ENCODE measurements at regions not wholly inside any gene's neighbourhood (a gene's known extent, or its start where the extent isn't known, plus 50 kb on each side); places are given as distances from the start of the nearest gene placed in this dataset.
"Not testable (repeated sequence)": the region's sequence is repeated elsewhere in the genome, so short reads cannot be mapped to it uniquely, and the experiment has no call there.

DNA sequence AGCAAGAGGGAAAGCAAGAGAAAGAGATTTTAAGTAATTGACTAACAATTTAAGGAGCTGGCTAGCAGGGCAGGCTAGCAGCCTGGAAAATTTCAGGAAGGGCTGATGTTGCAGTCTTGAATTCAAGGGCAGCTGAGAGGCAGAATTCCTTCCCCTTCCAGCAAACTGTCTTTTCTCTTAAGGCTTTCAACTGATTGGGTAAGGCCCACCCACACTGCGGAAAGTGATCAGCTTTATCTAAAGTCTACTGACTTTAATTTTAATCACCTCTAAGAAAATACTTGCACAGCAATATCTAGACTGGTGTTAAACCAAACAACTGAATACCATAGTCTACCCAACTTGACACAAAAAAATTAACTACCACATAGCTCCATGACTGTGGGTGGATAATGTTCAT lies 303.9 kb downstream of the FZD1 start:
- DNase-seq (ENCODE audit: low spot score): no peak

DNA sequence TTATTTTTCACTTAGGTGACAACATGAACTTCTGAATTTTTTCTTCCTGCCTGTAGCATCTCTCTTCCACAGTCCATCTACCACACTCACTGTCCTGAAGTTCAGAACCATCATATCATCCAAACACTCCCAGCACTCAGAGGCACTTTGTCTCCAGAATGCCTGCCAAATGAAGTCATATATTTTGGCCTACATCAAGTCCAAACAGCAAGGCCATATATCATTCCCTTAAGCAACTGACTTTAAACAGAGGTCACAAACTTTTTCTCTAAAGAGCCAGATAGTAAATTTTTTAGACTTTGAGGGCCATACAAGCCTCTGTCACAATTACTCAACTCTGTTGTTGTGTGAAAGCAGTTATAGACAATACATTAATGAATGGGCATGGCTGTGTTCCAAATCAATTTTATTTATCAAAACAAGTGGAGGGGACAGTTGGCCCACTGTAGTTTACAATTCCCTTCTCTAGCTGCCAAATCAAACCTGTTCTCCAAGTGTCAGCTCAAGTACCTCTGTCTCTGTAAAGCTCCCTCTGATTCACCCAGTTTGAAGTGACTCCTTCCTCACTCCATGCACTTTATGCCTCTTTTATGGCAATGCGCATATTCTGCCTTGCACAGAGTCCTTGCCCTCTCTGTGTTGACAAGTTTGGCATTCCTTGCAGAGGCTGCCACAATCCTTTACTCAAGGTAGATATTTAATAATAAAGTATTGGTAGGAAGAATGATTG lies 305.7 kb downstream of the FZD1 start:
- no peak for DNase-seq (ENCODE audit: low spot score)

DNA sequence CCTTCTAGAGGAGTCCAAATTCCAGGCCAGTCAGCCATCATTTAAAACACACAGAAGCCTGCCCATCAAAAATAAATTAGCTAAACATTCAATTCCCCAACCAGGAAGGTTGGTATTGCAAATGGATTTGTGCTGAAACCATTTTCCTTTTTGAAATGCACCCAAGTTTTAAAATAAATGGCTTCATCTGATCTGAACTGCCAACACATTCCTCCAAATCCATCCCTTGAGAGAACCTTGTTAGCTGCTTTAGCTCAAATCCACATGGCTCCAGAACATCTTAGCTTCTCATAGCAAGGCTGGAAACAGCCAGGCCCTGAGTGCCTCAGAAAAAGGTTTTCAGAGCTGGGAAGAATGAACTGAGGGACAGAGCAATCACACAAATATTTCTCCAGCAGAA lies 306.3 kb downstream of the FZD1 start:
- DNase-seq (ENCODE audit: low spot score): no peak

DNA sequence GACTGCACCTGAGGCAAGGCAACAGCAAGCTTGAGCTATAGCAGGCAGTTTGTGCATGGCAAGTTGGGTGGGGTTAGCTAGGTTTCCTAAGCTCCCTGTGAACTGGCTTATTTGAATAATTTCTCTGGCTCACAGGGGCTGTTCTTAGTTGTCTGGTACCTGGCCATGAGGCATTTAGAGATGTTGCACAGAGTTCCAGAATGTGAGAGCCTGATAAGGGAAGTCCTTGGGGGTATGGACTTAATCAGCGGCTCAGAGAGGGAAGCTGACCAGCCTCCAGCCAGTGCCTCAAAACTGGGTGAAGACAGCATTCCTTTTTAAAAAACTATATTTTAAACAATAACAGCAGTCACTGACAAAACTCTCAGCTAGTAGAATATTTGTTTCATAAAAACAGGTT lies 307.4 kb downstream of the FZD1 start:
- DNase-seq (ENCODE audit: low spot score): no peak

DNA sequence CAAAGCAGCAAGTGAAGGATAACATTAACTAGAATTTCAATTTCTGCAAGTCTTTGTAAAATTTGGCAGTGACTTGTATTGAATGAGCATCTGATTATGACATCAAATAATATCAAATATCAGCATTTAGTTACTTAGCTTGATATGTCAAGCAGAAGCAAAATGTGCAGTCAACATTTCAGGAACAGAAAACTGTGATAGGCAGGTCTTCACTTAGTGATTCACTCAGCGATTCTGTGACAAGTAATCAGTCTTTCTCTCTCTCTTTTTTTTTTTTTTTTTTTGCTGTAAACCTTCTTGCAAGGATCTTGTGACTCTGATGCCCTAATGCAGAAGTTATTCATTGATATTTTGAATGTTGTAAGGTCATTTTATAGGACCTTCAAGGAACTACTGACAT lies 307.1 kb downstream of the MTERF1 start:
- DNase-seq (ENCODE audit: low spot score): no peak

DNA sequence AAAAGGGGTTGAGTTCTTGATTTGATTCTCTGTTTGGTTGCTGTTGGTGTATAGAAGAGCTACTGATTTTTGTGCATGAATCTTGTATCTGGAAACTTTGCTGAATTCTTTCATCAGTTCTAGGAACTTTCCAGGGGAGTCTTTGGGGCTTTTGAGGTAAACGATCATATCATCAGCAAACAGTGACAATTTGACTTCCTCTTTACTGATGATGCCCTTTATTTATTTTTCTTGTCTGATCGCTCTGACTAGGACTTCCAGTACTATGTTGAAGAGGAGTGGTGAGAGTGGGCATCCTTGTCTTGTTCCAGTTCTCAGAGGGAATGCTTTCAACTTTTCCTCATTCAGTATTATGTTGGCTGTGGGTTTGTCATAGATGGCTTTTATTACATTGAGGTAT lies 304.0 kb downstream of the MTERF1 start:
- DNase-seq (ENCODE audit: low spot score): not testable (repeated sequence)

DNA sequence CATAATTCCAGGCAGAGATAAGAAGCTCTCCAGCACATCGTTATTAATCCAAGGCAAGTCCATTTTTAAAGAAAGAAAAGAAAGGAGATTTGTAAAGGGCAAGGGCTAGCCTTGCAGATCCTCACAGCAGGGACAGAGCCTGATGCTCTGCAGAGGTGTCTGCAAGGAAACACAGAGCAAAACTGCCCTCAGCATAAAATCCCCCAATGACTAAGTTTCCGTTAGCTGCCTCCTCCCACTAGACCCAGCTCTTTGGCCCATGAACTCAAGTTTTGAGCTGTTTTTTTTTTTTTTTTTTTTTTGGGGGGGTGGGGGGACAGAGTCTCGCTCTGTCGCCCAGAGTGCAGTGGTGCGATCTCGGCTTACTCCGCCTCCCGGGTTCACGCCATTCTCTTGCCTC lies 300.7 kb downstream of the MTERF1 start:
- no peak for DNase-seq (ENCODE audit: low spot score)

DNA sequence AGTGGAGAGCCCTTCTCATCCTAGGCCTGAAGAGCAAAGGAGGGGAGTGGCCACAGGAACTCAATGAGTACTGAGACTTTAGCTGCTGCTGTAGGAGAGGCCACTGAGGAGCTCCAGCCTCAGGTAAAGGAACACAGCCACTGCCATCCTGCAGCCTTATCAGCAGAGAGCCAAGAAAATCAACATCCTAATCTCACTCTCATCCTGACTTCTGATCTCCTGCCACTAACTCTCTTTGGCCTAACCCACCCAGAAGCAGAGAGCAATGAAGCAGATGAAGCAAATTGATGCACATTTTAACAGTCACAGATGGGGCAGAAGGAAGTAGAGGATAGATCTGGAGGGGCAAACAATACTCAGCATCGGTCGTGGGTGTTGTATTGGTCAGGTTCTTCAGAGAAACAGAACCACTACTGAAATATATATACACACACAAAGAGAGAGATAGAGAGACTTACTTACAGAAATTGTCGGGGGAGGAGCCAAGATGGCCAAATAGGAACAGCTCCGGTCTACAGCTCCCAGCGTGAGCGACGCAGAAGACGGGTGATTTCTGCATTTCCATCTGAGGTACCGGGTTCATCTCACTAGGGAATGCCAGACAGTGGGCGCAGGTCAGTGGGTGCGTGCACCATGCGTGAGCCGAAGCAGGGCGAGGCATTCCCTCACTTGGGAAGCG lies 297.6 kb downstream of the MTERF1 start:
- no peak for DNase-seq (ENCODE audit: low spot score)

DNA sequence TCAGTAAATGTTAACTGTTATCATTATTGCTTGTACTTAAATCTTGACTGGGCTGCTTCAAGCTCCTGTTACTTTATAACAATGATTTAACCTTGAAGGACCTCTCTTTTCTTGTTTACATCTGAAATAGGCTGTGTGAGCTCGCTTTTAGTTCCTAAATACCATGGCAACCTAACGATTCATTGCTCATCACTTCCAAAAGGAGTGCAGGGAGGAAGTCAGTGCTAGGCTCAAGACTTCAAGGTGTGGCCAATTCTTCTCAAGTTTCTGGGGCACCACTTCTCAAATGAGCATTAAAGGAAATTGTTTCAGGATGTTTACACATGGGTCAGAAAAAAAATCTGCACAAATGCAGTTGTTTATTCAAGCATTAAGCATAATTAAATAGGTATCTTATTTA lies 284.2 kb downstream of the MTERF1 start:
- no peak for DNase-seq (ENCODE audit: low spot score)

DNA sequence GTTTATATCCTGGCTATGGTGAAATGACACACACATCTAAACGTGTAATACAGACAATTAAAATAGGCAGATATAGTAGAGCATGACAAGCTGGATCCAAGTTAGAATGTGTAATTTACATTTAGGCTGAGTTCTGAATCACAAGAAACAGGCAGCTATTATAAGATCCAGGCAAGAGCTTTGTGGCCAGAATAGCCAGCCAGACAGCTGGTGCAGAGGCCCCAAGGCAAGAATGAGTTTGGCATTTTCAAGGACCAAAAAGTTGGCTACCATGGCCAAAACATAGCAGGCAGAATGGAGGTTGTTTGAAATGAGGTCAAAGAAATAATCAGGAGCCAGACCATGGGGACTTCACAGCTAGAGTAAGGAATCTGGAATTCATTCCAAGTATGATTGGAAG lies 281.7 kb downstream of the MTERF1 start:
- DNase-seq (ENCODE audit: low spot score): no peak

DNA sequence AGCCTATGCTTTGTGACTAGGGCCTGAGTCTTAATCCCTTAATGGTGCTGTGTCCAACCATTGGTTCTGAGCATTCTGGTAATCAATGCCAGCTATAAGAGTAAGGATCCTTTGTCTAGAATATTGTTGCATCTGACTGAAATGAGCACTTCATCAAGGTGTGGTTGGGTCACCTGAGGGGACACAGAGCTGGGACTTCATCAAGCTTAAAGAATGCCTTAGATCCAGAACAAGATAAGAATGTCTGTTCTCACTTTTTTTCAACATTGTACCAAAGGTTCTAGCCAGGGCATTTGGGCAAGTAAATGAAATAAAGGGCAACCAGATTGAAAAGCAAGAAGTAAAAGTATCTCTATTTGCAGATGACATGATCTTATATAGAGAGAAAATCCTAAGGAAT lies 280.4 kb downstream of the MTERF1 start:
- DNase-seq (ENCODE audit: low spot score): no peak

DNA sequence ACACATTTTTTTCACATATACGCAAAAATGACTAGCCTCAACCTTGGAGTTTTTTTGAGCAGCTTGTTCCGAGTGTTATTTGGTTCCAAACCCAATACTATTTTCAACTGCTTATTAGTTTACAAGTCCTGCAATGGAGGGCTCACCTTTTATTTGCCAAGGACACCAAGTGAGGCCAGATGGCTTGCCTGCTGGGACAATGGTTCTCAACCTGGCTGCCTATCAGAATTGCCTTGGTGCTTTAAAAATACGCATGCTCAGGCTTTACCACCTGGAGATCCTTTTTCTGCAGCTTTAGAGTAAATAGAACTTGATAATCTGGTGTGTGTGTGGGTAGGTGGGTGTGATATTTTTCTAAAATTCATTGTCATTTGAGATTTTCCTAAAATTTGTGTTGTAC lies 276.8 kb downstream of the MTERF1 start:
- DNase-seq (ENCODE audit: low spot score): no peak

DNA sequence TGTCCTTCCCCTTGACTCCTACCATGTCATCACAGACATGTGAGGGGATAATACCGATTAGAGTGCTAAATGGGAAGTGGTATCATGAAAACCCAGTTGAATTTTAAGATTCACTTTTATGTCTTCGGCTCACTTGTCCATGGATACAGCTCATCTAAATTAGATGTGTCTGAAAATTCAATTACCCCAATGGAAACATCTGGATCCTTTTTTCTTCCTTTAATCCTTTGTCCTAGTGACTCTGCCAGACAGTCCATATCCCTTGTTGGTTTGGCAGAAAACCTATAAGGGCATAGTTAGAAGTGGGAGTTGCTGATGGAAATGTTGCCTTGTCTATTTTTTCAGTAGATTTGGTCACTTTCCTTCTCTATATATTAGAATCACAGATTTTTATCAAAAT lies 271.9 kb downstream of the MTERF1 start:
- DNase-seq (ENCODE audit: low spot score): no peak

DNA sequence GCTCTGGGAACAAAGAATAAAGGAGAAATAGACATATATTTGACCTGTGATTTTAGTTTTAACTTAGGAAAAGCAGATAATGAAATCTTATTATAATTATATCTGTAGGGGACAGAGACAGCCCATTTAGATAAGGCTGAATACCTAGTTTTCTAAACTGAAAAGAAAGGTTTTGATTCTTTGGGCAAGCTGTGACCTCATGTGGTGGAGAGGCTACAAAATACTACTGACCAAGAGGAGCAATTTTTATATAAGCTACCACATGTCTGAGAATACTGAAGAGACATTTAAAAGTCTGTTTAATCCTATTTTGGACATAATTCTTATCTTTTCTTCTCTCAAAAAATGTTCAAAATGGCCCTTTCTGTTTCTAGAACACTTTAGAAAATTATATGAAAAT lies 271.0 kb downstream of the MTERF1 start:
- DNase-seq (ENCODE audit: low spot score): no peak

DNA sequence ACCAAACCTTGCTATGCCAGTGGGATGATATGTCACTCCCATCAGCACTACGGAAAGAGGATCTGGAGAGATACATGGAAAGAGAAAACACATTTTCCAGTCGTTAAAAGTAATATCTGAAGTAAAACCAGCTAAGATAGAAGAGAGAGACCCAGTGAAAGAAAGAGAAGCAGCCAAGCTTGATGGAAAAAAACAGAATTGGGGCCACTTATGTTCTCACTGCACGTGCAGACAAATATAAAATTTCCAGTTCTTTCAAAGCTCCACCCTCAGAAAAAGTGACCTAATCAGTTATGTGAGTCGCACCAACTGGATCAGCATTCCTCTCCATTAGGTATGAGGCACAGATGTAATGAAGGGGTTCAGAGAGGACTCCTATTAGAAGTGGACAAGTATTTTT lies 266.1 kb downstream of the MTERF1 start:
- DNase-seq (ENCODE audit: low spot score): no peak

DNA sequence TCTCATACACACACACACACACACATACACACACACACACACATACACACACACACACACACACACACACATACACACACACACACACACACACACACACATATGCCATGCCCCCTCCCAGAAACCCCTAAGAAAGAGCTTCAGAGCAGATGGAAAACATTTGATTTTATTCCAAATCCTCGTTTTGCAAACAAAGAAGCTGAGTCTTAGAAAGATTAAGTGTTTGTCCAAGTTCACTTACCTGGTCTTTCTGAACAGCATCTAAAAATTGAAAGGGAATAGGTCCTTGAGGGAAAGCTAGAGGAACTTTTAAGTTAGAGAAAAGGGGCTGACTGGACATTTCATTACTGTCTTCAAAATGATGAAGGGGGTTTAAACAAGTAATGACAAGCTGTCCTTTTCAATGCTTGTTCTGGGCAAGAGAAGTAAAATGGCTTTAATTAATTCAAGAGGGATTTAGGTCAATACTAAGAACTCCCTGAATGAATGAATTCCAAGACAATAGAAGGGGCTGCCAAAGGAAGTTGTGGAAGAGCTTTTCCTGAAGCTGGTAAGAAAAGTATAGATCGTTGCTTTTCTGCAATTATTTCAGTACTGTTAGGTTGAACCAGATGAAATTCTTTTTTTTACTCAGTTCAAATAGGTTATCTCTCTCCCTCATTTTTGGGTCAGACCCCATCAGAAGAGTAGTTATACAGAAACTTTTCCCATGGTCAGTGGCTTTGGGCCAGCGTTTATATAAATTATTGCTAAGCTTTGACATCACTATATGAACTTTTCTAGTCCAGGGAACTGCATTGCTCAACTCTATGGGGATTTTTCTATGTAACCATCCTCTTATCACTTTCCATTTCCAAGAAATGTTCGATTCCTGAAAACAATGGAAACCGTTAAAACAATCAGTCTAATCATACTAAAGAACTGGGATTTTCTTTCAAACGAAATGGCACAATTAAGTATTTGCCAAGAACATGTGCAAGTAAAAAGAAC lies 261.4 kb downstream of the MTERF1 start:
- DNase-seq (ENCODE audit: low spot score): no peak

DNA sequence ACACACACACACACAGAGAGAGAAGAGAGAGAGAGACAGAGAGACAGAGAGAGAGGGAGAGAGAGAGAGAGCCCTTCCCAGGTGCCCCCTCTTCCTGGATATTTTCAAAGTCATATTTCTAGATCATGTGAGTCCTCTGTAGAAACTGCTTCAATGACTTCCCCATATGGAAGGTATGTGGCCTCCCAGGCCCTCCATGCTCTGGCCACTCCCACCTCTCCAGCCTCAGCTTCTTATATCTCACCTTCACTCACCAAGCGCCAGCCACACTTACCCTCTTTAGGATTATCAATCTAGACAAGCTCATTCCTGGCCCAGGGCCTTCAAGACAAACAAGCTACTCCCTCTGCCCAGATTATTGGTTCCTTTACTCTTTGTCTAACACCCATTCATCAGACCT lies 259.7 kb downstream of the MTERF1 start:
- no peak for DNase-seq (ENCODE audit: low spot score)

DNA sequence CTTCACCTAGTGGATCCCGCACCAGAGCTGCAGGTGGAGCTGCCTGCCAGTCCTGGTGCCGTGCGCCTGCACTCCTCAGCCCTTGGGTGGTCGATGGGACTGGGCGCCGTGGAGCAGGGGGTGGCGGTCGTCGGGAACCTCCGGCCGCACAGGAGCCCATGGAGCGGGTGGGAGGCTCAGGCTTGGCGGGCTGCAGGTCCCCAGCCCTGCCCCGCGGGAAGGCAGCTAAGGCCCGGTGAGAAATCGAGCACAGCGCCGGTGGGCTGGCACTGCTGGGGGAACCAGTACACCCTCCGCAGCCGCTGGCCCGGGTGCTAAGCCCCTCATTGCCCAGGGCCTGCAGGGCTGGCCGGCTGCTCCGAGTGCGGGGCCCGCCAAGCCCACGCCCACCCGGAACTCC lies 253.2 kb downstream of the MTERF1 start:
- not testable (repeated sequence) for DNase-seq (ENCODE audit: low spot score)

DNA sequence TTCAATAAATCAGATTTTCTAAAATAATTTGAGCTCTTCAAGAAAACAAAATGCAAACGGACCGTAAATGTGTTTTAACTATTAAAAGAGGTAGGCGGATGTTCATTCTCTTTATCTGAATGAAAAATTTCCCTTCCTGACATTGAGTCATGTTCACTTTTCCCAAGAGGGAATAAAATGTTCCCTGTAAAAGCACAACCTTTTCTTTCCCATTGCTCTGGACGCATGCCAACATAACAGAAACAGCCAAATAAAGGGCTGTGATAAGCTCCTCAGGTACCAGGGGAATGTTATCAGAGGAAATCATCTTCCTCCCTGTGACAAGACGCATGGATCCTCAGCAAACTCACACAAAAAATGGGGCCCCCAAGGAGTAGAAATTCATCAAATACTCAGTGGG lies 251.8 kb downstream of the MTERF1 start:
- DNase-seq (ENCODE audit: low spot score): no peak

DNA sequence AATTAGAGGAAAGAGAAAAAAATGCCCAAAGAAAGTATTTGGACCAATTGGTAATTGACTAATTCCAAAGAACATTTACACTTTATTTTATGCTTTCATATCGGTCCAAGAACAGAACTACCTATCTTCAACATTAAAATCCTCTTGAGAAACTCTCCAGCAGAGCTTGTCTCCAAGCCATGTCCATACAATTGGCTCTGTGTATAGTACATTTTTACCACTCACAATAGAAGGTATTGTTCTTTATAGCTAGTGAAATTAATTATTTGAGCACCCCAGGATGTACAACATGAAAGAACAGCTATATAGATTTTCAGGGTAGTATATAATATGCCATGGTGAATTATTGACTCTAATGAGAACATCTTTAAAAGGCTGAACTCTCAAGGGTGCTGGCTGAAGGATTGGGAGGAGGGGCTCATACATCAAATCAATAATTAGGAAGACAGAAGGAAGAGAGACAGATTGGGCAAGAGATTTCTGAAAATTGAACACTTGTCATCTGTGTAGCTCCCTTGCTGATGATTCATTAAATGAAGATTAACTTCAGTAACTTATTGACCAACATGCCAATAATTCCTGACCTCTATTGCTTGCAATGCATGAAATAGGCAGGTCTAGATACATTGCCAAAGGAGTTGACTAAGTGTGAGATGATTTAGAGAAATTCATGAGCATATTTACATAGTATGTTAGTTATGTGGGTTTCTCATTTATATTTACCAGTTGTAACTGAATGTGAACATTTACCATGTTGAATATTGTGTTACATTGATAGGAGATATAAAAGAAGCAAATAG lies 249.7 kb downstream of the MTERF1 start:
- no peak for DNase-seq (ENCODE audit: low spot score)

DNA sequence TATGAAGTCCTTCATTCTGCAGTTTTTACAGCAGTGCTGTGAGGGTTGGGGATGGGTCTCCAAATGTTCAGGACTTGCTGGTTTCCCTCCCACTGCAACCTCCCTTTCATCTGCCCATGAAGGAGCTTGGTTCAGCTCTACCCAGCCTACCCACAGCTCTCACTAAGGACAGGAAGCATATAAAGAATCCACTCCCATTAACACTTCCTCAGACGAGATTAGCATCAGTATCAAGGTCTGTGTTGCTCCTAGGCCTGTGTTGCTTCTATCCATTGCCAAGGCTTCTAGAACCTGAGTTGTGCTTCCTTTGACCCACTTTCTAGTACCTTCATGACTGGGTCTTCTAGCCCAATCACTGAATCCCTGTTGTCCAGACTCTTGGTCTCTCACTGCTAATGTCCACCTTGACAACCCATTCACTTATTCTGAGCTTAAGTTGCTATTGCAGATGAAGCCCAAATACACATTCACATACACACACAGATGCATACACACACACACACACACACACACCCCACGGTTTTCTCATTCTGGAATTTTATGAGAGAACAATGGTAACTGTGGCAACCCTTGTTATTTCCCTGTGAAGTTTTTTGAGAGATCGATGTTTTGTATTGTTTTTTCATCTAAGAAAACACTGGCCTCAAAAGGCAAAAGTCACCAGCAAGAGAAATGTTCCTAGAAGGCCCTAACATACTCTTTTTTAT lies 248.1 kb downstream of the MTERF1 start:
- DNase-seq (ENCODE audit: low spot score): no peak
